Activated CD4-positive, alpha-beta T cell treated with anti-CD3 and anti-CD28 coated beads for 4 hours (primary cell): ENCODE measurements at regions not wholly inside any gene's neighbourhood (a gene's known extent, or its start where the extent isn't known, plus 50 kb on each side); places are given as distances from the start of the nearest gene placed in this dataset.

Source experiments
- DNase-seq, 2 donors: peaks; one replicate each; pipeline ENCODE4 v3.0.0-alpha.2; 2020

- DNase-seq = no peak
Measured at GRCh38 chr10:118102121-118102520, 55.4 kb upstream of the RAB11FIP2 start.

DNA sequence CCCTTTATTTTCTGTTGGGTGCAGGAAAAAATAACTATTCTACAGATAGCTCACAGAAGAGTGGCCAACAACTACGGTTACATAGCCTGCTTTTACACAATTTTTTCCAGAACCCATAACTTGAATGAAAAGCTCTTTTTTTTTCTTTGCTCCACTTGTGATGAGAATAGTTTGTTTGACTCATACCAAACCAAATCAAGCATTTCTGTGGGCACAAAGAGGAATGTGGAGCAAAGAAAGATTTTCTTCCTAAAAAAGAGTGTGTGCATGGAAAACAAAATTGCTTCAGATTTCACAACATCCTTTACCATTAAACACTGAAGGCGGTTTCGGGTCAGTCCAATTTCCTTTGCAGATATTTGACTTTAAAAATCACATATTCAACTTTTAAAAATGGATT is 54.8 kb upstream of the RAB11FIP2 start:
- no peak for DNase-seq
